ENCODE measurements at regions not wholly inside any gene's neighbourhood (a gene's known extent, or its start where the extent isn't known, plus 50 kb on each side); places are given as distances from the start of the nearest gene placed in this dataset.

DNA sequence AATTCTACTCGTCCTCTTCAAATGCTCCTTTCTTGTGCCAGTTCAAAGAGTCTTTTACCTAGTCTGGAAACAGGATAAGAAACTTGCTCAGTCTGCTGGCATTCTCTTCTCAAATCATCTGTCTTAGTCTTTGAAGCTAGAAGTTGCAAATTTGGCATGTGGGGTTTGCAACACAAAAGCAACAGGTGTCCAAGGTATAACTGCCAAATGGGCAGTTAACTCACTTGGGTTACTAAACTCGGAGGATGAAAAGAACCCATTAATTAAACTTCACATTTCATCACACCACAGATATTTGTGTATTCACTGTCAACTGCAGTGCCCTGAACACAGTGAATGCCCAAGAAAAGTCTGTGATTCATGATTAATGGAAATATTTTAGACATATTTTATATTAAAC is 108.0 kb upstream of the TARS1 start:
- TF ChIP-seq POLR2AphosphoS5 (IDR thresholded peaks at IDR 0.05) (no peak), POLR2A (IDR thresholded peaks at IDR 0.05) (no peak), EP300 (IDR thresholded peaks at IDR 0.05) (no peak)
- TF ChIP-seq, protein P1, sequence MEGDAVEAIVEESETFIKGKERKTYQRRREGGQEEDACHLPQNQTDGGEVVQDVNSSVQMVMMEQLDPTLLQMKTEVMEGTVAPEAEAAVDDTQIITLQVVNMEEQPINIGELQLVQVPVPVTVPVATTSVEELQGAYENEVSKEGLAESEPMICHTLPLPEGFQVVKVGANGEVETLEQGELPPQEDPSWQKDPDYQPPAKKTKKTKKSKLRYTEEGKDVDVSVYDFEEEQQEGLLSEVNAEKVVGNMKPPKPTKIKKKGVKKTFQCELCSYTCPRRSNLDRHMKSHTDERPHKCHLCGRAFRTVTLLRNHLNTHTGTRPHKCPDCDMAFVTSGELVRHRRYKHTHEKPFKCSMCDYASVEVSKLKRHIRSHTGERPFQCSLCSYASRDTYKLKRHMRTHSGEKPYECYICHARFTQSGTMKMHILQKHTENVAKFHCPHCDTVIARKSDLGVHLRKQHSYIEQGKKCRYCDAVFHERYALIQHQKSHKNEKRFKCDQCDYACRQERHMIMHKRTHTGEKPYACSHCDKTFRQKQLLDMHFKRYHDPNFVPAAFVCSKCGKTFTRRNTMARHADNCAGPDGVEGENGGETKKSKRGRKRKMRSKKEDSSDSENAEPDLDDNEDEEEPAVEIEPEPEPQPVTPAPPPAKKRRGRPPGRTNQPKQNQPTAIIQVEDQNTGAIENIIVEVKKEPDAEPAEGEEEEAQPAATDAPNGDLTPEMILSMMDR (IDR thresholded peaks at IDR 0.05) = no peak

Data from stomach (tissue), 4 donors.